Right lobe of liver (tissue), 4 donors: ENCODE measurements at regions not wholly inside any gene's neighbourhood (a gene's known extent, or its start where the extent isn't known, plus 50 kb on each side); places are given as distances from the start of the nearest gene placed in this dataset.

Experiments
- POLR2A ChIP-seq: fragments of 450-650 bp; IDR thresholded peaks from one replicate; pipeline ENCODE4 v1.6.1; 2017; ENCODE audit warnings: antibody characterized with exemption, mild to moderate bottlenecking
- TF ChIP-seq, protein P1 (sequence below), 4 donors: fragments of 200-600 bp in 3 of 4; fragments of 450-650 bp in 1 of 4; IDR thresholded peaks; one replicate each; pipeline versions ENCODE4 v1.5.1 to v1.8.0; 2016 to 2022; ENCODE audit warnings: antibody characterized with exemption in 4 of 4, mild to moderate bottlenecking in 2 of 4
- donor health status: DM: no; HTN: no; CAD: no.
- donor health status: DM: no; HTN: no; CAD: no.
- donor health status: DM: no; HTN: yes; CAD: no.

DNA sequence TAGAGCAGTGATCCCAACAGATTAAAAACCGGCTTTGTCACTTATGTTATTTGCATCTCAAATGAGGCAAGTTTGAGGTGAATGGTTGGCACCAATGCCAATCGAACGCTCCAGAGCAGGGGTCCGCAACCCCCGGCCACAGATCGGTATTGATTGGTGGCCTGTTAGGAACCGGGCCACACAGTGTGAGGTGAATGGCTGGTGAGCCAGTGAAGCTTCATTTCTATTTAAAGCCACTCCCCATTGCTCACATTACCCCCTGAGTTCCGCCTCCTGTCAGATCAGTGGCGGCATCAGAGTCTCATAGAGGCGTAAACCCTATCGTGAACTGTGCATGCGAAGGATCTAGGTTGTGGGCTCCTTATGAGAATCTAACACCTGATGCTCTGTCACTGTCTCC, 132.0 kb downstream of the TMEM182 start:
- no peak for TF ChIP-seq POLR2A
- TF ChIP-seq, protein P1, sequence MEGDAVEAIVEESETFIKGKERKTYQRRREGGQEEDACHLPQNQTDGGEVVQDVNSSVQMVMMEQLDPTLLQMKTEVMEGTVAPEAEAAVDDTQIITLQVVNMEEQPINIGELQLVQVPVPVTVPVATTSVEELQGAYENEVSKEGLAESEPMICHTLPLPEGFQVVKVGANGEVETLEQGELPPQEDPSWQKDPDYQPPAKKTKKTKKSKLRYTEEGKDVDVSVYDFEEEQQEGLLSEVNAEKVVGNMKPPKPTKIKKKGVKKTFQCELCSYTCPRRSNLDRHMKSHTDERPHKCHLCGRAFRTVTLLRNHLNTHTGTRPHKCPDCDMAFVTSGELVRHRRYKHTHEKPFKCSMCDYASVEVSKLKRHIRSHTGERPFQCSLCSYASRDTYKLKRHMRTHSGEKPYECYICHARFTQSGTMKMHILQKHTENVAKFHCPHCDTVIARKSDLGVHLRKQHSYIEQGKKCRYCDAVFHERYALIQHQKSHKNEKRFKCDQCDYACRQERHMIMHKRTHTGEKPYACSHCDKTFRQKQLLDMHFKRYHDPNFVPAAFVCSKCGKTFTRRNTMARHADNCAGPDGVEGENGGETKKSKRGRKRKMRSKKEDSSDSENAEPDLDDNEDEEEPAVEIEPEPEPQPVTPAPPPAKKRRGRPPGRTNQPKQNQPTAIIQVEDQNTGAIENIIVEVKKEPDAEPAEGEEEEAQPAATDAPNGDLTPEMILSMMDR (IDR thresholded peaks at IDR 0.05) = no peak
